Right lobe of liver (tissue), 6 donors: ENCODE measurements at regions not wholly inside any gene's neighbourhood (a gene's known extent, or its start where the extent isn't known, plus 50 kb on each side); places are given as distances from the start of the nearest gene placed in this dataset.
"Not testable (repeated sequence)": the region's sequence is repeated elsewhere in the genome, so short reads cannot be mapped to it uniquely, and the experiment has no call there.

Experiments used
- ATAC-seq, 4 donors: fragments of 200-7000 bp; cut with Tn5 transposase; one replicate each; pipeline ENCODE4 v1.9.1; 2020; ENCODE audit warnings: mild to moderate bottlenecking in 4 of 4, moderate library complexity in 4 of 4
- DNase-seq, 3 donors: peaks; one replicate each; pipeline ENCODE4 v3.0.0-alpha.2; 2020
- H3K27ac ChIP-seq, 3 donors: fragments of 200-600 bp; one replicate each; pipeline ENCODE4 v1.8.0; 2022
- H3K27me3 ChIP-seq, 2 donors: fragments of 200-600 bp; one replicate each; pipeline ENCODE4 v1.8.0; 2022
- H3K36me3 ChIP-seq, 4 donors: fragments of 200-600 bp; sonication (generic) in 1 of 4; one replicate each; pipeline versions ENCODE4 v1.5.1 to v1.8.0; 2017 to 2022; ENCODE audit warnings: control low read depth in 1 of 4
- H3K4me1 ChIP-seq, 4 donors: fragments of 200-600 bp; sonication (generic) in 1 of 4; one replicate each; pipeline versions ENCODE4 v1.5.1 to v1.8.0; 2017 to 2022; ENCODE audit warnings: control low read depth in 1 of 4
- H3K4me3 ChIP-seq, 3 donors: fragments of 200-600 bp; one replicate each; pipeline ENCODE4 v1.8.0; 2022
- H3K9me3 ChIP-seq, 4 donors: fragments of 200-600 bp; sonication (generic) in 1 of 4; one replicate each; pipeline versions ENCODE4 v1.5.1 to v1.8.0; 2017 to 2022; ENCODE audit warnings: control low read depth in 1 of 4
- CTCF ChIP-seq, 4 donors: fragments of 200-600 bp in 3 of 4; fragments of 450-650 bp in 1 of 4; IDR thresholded peaks; one replicate each; pipeline versions ENCODE4 v1.5.1 to v1.8.0; 2016 to 2022; ENCODE audit warnings: antibody characterized with exemption in 4 of 4, mild to moderate bottlenecking in 2 of 4
- POLR2A ChIP-seq: fragments of 450-650 bp; IDR thresholded peaks from one replicate; pipeline ENCODE4 v1.6.1; 2017; ENCODE audit warnings: antibody characterized with exemption, mild to moderate bottlenecking
- WGBS: methylation state at CpG from one replicate; pipeline ENCODE4 v1.1.6; 2018; ENCODE audit warnings: low coverage, low lambda C conversion rate; ENCODE audit not compliant: insufficient coverage; ENCODE audit errors: missing lambda C conversion rate; 5-methylcytosine and 5-hydroxymethylcytosine counted together
- intact Hi-C, 2 donors: fragments of 100-400 bp; cut with DNase I; formaldehyde crosslinking; loops; one replicate each; pipeline versions ENCODE4 v1.11.2 to v1.14.1; 2022
- donor health status: DM: no; HTN: yes; CAD: no.
- donor health status: DM: no; HTN: no; CAD: no.
- donor health status: DM: no; HTN: no; CAD: no.
- donor health status: DM: no; HTN: yes; CAD: no.
- donor health status: DM: no; HTN: yes; CAD: no.

DNA sequence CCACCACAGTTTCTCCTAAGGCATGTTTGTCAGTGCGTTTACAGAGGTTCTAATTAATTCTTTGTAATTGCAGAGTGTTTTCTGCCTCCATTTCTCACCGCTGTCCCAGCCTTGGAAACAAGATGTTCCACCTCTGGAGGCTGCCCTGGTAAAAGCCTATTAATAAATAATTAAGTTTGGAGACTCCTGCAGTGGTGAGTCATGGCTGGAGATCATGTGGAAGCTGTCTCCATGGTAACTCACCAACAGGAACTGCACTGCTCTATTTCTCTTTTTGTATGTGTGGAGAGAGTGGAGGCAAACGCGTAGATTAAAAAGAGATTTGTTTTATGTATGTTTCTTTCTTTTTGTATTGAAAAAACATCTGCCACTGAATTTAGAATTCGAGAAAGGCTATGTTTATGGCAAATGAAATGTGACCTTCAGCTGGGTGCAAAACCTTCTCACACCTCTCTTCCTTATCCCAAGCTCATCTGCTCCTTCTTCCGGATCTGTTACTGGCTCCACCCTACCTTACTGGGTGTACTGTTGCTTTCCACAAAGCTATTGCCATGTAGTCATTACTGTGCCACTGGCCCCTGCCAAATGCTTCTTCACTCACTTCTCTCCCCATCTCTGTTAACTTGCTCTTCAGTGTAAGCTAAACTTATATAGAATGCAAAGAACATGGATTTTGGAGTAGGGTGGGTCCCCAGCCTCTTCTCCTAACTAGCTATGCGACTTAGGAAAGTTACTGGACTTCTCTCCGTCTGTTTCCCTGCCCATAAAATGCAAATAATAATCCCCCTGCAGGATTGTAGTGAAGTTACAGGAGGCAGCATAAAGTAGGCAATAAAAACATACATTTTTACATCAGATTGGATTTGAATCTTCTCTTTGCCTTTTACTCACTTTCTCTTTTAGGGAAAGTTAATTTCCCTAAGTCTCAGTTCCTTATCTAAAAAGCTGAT lies 778.5 kb downstream of the NTRK3 start:
- TF ChIP-seq POLR2A, result no peak
- TF ChIP-seq CTCF (IDR thresholded peaks at IDR 0.05), result no peak
- H3K27me3 ChIP-seq, result no peaks in the 10 kb centered on the region
- no peaks in the 10 kb centered on the region for H3K36me3 ChIP-seq
- ATAC-seq (peak in 3 of 4 donors; percentile 54 to 74 (median 59)), DNase-seq (no peak)
- no peaks in the 10 kb centered on the region for H3K9me3 ChIP-seq
- intact Hi-C loops, result no loop called here
- no peaks in the 10 kb centered on the region for H3K4me1 ChIP-seq
- no peak overlapping the region for H3K4me3 ChIP-seq
- H3K27ac ChIP-seq, result no peak overlapping the region
- 20% methylated on average over 8 of the region's 8 CpGs for WGBS

DNA sequence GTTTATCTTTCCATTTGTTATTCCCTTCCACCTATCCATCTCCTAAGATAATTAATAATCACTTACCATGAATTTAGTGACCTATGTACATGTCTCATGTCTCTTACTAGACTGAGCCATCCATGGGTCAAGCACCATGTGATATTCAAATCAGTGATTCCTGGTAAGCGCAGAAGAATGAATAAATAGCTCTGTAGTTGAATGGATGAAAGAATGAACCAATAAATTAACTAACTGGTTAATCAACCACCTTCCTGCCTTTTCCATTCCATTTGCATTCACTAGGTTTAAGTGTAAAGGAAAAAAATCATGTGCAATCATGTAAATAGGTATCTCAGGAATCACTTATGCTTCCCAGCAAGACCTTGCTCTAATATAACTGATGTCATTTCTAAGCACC lies 779.5 kb downstream of the NTRK3 start:
- no peak for ATAC-seq
- TF ChIP-seq POLR2A (no peak), CTCF (IDR thresholded peaks at IDR 0.05) (no peak)
- intact Hi-C loops, result no loop called here
- H3K4me1 ChIP-seq, result no peaks in the 10 kb centered on the region
- no peak overlapping the region for H3K4me3 ChIP-seq
- WGBS, result 100% methylated on average over 1 of the region's 1 CpG
- DNase-seq, result no peak
- no peaks in the 10 kb centered on the region for H3K27me3 ChIP-seq
- H3K9me3 ChIP-seq, result no peaks in the 10 kb centered on the region
- H3K27ac ChIP-seq, result no peak overlapping the region
- H3K36me3 ChIP-seq, result no peaks in the 10 kb centered on the region

GRCh38 chr15:87470923-87471322 lies 785.6 kb downstream of the NTRK3 start:
- H3K27ac ChIP-seq, result no peak overlapping the region
- no peaks in the 10 kb centered on the region for H3K27me3 ChIP-seq
- no peak overlapping the region for H3K4me3 ChIP-seq
- H3K4me1 ChIP-seq, result no peaks in the 10 kb centered on the region
- TF ChIP-seq CTCF (IDR thresholded peaks at IDR 0.05), result no peak
- TF ChIP-seq POLR2A, result no peak
- no peaks in the 10 kb centered on the region for H3K9me3 ChIP-seq
- WGBS, result 48% methylated on average over 2 of the region's 2 CpGs
- intact Hi-C loops, result no loop called here
- H3K36me3 ChIP-seq, result no peaks in the 10 kb centered on the region
- DNase-seq, result no peak
- no peak for ATAC-seq

GRCh38 chr15:87463956-87464355 lies 792.6 kb downstream of the NTRK3 start:
- H3K9me3 ChIP-seq, H3K27me3 ChIP-seq, H3K4me3 ChIP-seq, intact Hi-C loops, ATAC-seq, DNase-seq, H3K4me1 ChIP-seq, H3K27ac ChIP-seq, H3K36me3 ChIP-seq: not testable (repeated sequence)
- no CpG with 5 or more reads among the region's 7 CpGs for WGBS

- Histone ChIP-seq H3K9me3 (no peaks in the 10 kb centered on the region), H3K36me3 (no peaks in the 10 kb centered on the region), H3K4me1 (no peaks in the 10 kb centered on the region), H3K27ac (no peak overlapping the region), H3K4me3 (no peak overlapping the region), H3K27me3 (no peaks in the 10 kb centered on the region)
- no peak for DNase-seq
- intact Hi-C loops, result no loop called here
- no peak for TF ChIP-seq POLR2A
- TF ChIP-seq CTCF (IDR thresholded peaks at IDR 0.05), result no peak
- no peak for ATAC-seq
Measured at GRCh38 chr15:87461631-87462030, 794.9 kb downstream of the NTRK3 start.
